ENCODE measurements at regions not wholly inside any gene's neighbourhood (a gene's known extent, or its start where the extent isn't known, plus 50 kb on each side); places are given as distances from the start of the nearest gene placed in this dataset.

DNA sequence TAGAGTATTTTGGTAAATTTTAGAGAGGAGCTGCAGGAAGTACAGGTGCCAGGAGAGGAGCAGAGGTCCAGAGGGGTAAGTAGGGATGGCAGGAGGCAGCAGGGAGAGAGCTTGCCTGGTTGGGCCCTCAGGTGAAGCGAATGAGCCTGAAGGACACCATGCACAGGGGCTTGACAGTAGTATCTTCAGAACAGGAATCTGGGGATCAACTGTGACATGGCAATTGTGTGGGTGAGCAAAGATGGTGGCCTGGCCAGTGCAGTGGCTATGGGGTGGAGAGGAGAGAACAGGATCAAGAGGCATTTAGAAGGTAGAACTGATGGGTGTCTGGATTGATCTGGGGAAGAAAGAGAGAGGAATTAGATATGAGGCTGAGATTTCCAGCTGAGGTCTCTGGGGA is 64.5 kb upstream of the SMOX start:
- no peak for TF ChIP-seq ZNF552 (CRISPR knock-in tag; IDR thresholded peaks at IDR 0.05; ENCODE audit: borderline replicate concordance)
- no peak for TF ChIP-seq KAT2B (IDR thresholded peaks at IDR 0.05; ENCODE audit: borderline replicate concordance, low read depth, low read length)
- TF ChIP-seq, protein P1, sequence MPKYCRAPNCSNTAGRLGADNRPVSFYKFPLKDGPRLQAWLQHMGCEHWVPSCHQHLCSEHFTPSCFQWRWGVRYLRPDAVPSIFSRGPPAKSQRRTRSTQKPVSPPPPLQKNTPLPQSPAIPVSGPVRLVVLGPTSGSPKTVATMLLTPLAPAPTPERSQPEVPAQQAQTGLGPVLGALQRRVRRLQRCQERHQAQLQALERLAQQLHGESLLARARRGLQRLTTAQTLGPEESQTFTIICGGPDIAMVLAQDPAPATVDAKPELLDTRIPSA (CRISPR knock-in tag; IDR thresholded peaks at IDR 0.05; ENCODE audit: borderline replicate concordance): no peak
- no peak for TF ChIP-seq NR2C2 (CRISPR knock-in tag; IDR thresholded peaks at IDR 0.05; ENCODE audit: borderline replicate concordance)
- TF ChIP-seq RBFOX2 (IDR thresholded peaks at IDR 0.05; ENCODE audit: low read depth, low read length): no peak
